ENCODE measurements at regions not wholly inside any gene's neighbourhood (a gene's known extent, or its start where the extent isn't known, plus 50 kb on each side); places are given as distances from the start of the nearest gene placed in this dataset.
"Not testable (repeated sequence)": the region's sequence is repeated elsewhere in the genome, so short reads cannot be mapped to it uniquely, and the experiment has no call there.

- no peak for DNase-seq (ENCODE audit: low spot score)
- TF ChIP-seq CTCF (IDR thresholded peaks at IDR 0.05), result no peak
These were observed 169.2 kb downstream of the SQOR start for GRCh38 chr15:45804028-45804427.

GRCh38 chr15:45810201-45810600 lies 175.4 kb downstream of the SQOR start:
- no peak for TF ChIP-seq CTCF (IDR thresholded peaks at IDR 0.05)
- DNase-seq (ENCODE audit: low spot score), result no peak
- H3K4me3 ChIP-seq, result no peak overlapping the region

More at GRCh38 chr15:45804028-45804427, 169.2 kb downstream of the SQOR start:
- no peak overlapping the region for H3K27ac ChIP-seq
- H3K4me3 ChIP-seq, result no peak overlapping the region

GRCh38 chr15:45812200-45812599 lies 177.4 kb downstream of the SQOR start:
- H3K4me3 ChIP-seq, result no peak overlapping the region
- no peak overlapping the region for H3K27ac ChIP-seq
- TF ChIP-seq CTCF (IDR thresholded peaks at IDR 0.05), result no peak
- DNase-seq (ENCODE audit: low spot score), result no peak

More at GRCh38 chr15:45810201-45810600, 175.4 kb downstream of the SQOR start:
- H3K27ac ChIP-seq, result no peak overlapping the region

- not testable (repeated sequence) for H3K4me3 ChIP-seq; H3K27ac ChIP-seq; DNase-seq (ENCODE audit: low spot score)
These were observed 182.7 kb downstream of the SQOR start for GRCh38 chr15:45817578-45817977.

- Histone ChIP-seq H3K27ac (no peak overlapping the region), H3K4me3 (no peak overlapping the region)
- TF ChIP-seq CTCF (IDR thresholded peaks at IDR 0.05), result no peak
- no peak for DNase-seq (ENCODE audit: low spot score)
These were observed 186.6 kb downstream of the SQOR start for GRCh38 chr15:45821390-45821789.

GRCh38 chr15:45822968-45823367 lies 188.1 kb downstream of the SQOR start:
- DNase-seq (ENCODE audit: low spot score); H3K27ac ChIP-seq; H3K4me3 ChIP-seq: not testable (repeated sequence)

GRCh38 chr15:45827275-45827674 lies 192.4 kb downstream of the SQOR start:
- no peak overlapping the region for H3K4me3 ChIP-seq
- no peak overlapping the region for H3K27ac ChIP-seq
- no peak for TF ChIP-seq CTCF (IDR thresholded peaks at IDR 0.05)
- no peak for DNase-seq (ENCODE audit: low spot score)

GRCh38 chr15:45827766-45828165 lies 192.9 kb downstream of the SQOR start:
- no peak for TF ChIP-seq CTCF (IDR thresholded peaks at IDR 0.05)
- H3K27ac ChIP-seq, result no peak overlapping the region

More at GRCh38 chr15:45827766-45828165, 192.9 kb downstream of the SQOR start:
- DNase-seq (ENCODE audit: low spot score), result no peak
- no peak overlapping the region for H3K4me3 ChIP-seq

Measured in coronary artery (tissue), 2 donors.